IMR-90 (cell line): ENCODE measurements at regions not wholly inside any gene's neighbourhood (a gene's known extent, or its start where the extent isn't known, plus 50 kb on each side); places are given as distances from the start of the nearest gene placed in this dataset.

ENCODE experiments used
- ATAC-seq: fragments of 200-7000 bp; cut with Tn5 transposase; 2 replicates; pipeline ENCODE4 v1.9.1; 2020; ENCODE audit warnings: low read depth, mild to moderate bottlenecking, moderate library complexity
- BruUV-seq: library from RNA; stranded (reverse); fragments of 400-500 nt; replicated peaks from 2 replicates; lab custom pipeline; 2021; lab: Mats Ljungman, UMichigan
- CTCF ChIA-PET: fragments of 300-600 bp; formaldehyde crosslinking; extraction: SDS; loops from one replicate; lab custom pipeline; 2021; ENCODE audit warnings: antibody characterized with exemption; lab: Yijun Ruan, JAX
- POLR2A ChIA-PET: fragments of 300-600 bp; sonication (Branson Sonifier 250); formaldehyde crosslinking; loops from one replicate; lab custom pipeline; 2022; ENCODE audit warnings: antibody characterized with exemption; ENCODE audit not compliant: unreplicated experiment; lab: Charles Lee
- DNase-seq: peaks from one replicate; pipeline ENCODE4 v3.0.0; 2013
- H2AFZ ChIP-seq: replicated peaks from 2 replicates; pipeline ENCODE3; 2013; ENCODE audit warnings: low read length, mild to moderate bottlenecking; ENCODE audit not compliant: poor library complexity
- H2AK5ac ChIP-seq: 2 replicates; pipeline ENCODE4 v1.6.1; 2013; ENCODE audit warnings: low read depth, low read length, inconsistent platforms
- H2AK9ac ChIP-seq: replicated peaks from 2 replicates; pipeline ENCODE3; 2013; ENCODE audit warnings: mild to moderate bottlenecking, low read depth, low read length, moderate library complexity; ENCODE audit not compliant: poor library complexity
- H2BK120ac ChIP-seq: 2 replicates; pipeline ENCODE4 v1.6.1; 2013; ENCODE audit warnings: low read depth, low read length, inconsistent platforms
- H2BK15ac ChIP-seq: 3 replicates; pipeline ENCODE4 v1.6.1; 2013; ENCODE audit warnings: low read depth, low read length, inconsistent platforms
- H2BK20ac ChIP-seq: 2 replicates; pipeline ENCODE4 v1.6.1; 2013; ENCODE audit warnings: low read depth, mild to moderate bottlenecking, inconsistent platforms, low read length, moderate library complexity
- H2BK5ac ChIP-seq: 2 replicates; pipeline ENCODE4 v1.6.1; 2013; ENCODE audit warnings: mild to moderate bottlenecking, low read depth, low read length, inconsistent platforms; ENCODE audit not compliant: poor library complexity, severe bottlenecking
- H3K14ac ChIP-seq: replicated peaks from 2 replicates; pipeline ENCODE4 v1.6.1; 2013; ENCODE audit warnings: low read depth, low read length, inconsistent platforms
- H3K18ac ChIP-seq: 2 replicates; pipeline ENCODE4 v1.6.1; 2013; ENCODE audit warnings: low read depth, low read length, control low read depth
- H3K23ac ChIP-seq: 2 replicates; pipeline ENCODE4 v1.6.1; 2013; ENCODE audit warnings: low read depth, low read length, inconsistent platforms
- H3K27ac ChIP-seq: 2 replicates; pipeline ENCODE4 v1.5.1; 2013; ENCODE audit warnings: mild to moderate bottlenecking, control low read depth, low read length; ENCODE audit not compliant: insufficient read depth
- H3K27me3 ChIP-seq: 2 replicates; pipeline ENCODE4 v1.6.1; 2013; ENCODE audit warnings: low read length; ENCODE audit not compliant: control insufficient read depth, insufficient read depth
- H3K36me3 ChIP-seq: 2 replicates; pipeline ENCODE4 v1.6.1; 2013; ENCODE audit warnings: low read length, mixed read lengths; ENCODE audit not compliant: control insufficient read depth, insufficient read depth
- H3K4ac ChIP-seq: 2 replicates; pipeline ENCODE4 v1.6.1; 2013; ENCODE audit warnings: low read depth, low read length, inconsistent platforms
- H3K4me1 ChIP-seq: 2 replicates; pipeline ENCODE4 v1.6.1; 2013; ENCODE audit warnings: low read length, mixed read lengths; ENCODE audit not compliant: control insufficient read depth, insufficient read depth
- H3K4me2 ChIP-seq: 2 replicates; pipeline ENCODE4 v1.6.1; 2013; ENCODE audit warnings: low read depth, mild to moderate bottlenecking, control low read depth, low read length, moderate library complexity
- H3K4me3 ChIP-seq: 2 replicates; pipeline ENCODE4 v1.5.1; 2013; ENCODE audit warnings: low read depth, mild to moderate bottlenecking, control low read depth, low read length, moderate library complexity; ENCODE audit not compliant: insufficient read depth
- H3K56ac ChIP-seq: 2 replicates; pipeline ENCODE4 v1.6.1; 2013; ENCODE audit warnings: low read length, inconsistent platforms; ENCODE audit not compliant: insufficient read depth; ENCODE audit errors: extremely low read depth
- H3K79me1 ChIP-seq, 2 experiments: 2 replicates each; pipeline ENCODE4 v1.6.1; 2013; ENCODE audit warnings: low read length in 2 of 2, inconsistent platforms in 1 of 2, low read depth in 1 of 2
- H3K9ac ChIP-seq: 2 replicates; pipeline ENCODE4 v1.6.1; 2013; ENCODE audit warnings: low read depth, low read length, control low read depth
- H3K9me1 ChIP-seq: 2 replicates; pipeline ENCODE4 v1.6.1; 2013; ENCODE audit warnings: low read length, inconsistent platforms; ENCODE audit not compliant: insufficient read depth
- H3K9me3 ChIP-seq: 2 replicates; pipeline ENCODE4 v1.6.1; 2013; ENCODE audit warnings: low read length; ENCODE audit not compliant: control insufficient read depth, insufficient read depth
- H4K20me1 ChIP-seq: 2 replicates; pipeline ENCODE4 v1.6.1; 2013; ENCODE audit warnings: low read length, inconsistent platforms; ENCODE audit not compliant: insufficient read depth
- H4K5ac ChIP-seq: 2 replicates; pipeline ENCODE4 v1.6.1; 2013; ENCODE audit warnings: mild to moderate bottlenecking, low read depth, low read length, control low read depth
- H4K8ac ChIP-seq, 2 experiments: 2 replicates each; pipeline ENCODE4 v1.6.1; 2013; ENCODE audit warnings: low read depth in 2 of 2, low read length in 2 of 2, control low read depth in 1 of 2, inconsistent platforms in 1 of 2
- H4K91ac ChIP-seq: 2 replicates; pipeline ENCODE4 v1.6.1; 2013; ENCODE audit warnings: low read depth, low read length, inconsistent platforms; ENCODE audit not compliant: insufficient read depth
- BHLHE40 ChIP-seq: fragments of 150-350 bp; IDR thresholded peaks from 2 replicates; pipeline ENCODE4 v1.6.1; 2016; ENCODE audit warnings: mild to moderate bottlenecking, low read depth, low read length
- CEBPB ChIP-seq: IDR thresholded peaks from 2 replicates; pipeline ENCODE4 v1.6.1; 2012; ENCODE audit warnings: low read depth, low read length, improper control_type of control experiment
- CHD1 ChIP-seq: IDR thresholded peaks from 2 replicates; pipeline ENCODE4 v1.6.1; 2012; ENCODE audit warnings: low read depth, low read length, improper control_type of control experiment
- FOS ChIP-seq: fragments of 150-350 bp; IDR thresholded peaks from 2 replicates; pipeline ENCODE4 v1.6.1; 2016; ENCODE audit warnings: low read depth, low read length
- MAFK ChIP-seq: IDR thresholded peaks from 2 replicates; pipeline ENCODE4 v1.6.1; 2012; ENCODE audit warnings: low read depth, low read length, improper control_type of control experiment
- MXI1 ChIP-seq: IDR thresholded peaks from 2 replicates; pipeline ENCODE4 v1.6.1; 2012; ENCODE audit warnings: low read depth, mild to moderate bottlenecking, low read length, moderate library complexity, borderline replicate concordance
- RFX5 ChIP-seq: IDR thresholded peaks from 2 replicates; pipeline ENCODE4 v1.8.0; 2012; ENCODE audit warnings: low read depth, mild to moderate bottlenecking, low read length, moderate library complexity
- dilution Hi-C: fragments of 300-500 bp; cut with HindIII; formaldehyde crosslinking; loops from one replicate; pipeline ENCODE4 v1.14.3; 2018; ENCODE audit warnings: low sequenced_read_pairs; ENCODE audit not compliant: unreplicated experiment
- in situ Hi-C: fragments of 300-500 bp; cut with MboI; formaldehyde crosslinking; loops from 3 replicates; pipeline ENCODE4 v1.14.3; 2019; ENCODE audit warnings: low sequenced_read_pairs, inconsistent platforms, mixed read lengths
- intact Hi-C: fragments of 100-400 bp; cut with micrococcal nuclease; formaldehyde crosslinking; loops from 2 replicates; pipeline ENCODE4 v1.10.0; 2022
- TF ChIP-seq, protein P1 (sequence below): fragments of 150-350 bp; IDR thresholded peaks from 2 replicates; pipeline ENCODE4 v1.6.1; 2017; ENCODE audit warnings: mild to moderate bottlenecking, antibody characterized with exemption, low read length, low read depth

DNA sequence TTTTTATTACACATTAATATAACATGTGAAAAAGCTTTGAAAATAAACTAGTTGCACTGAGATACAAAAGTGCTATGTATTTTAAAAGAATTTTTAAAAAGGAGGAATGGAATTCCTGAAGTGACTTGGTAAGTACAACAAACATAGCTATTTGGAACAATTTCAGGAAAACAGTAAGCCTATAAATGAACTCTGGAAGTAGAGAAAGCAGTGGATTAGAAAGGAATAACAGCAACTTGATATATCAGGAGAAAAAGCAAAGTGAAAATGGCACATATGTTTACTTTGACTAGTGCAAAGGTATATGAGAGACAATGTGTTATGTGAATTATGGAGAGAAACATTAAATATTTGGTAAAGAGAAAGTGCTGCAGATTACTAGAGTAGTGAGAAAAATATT, 811.7 kb downstream of the C12orf50 start:
- ATAC-seq, result peak; percentile 42; the same call in 1 of the 2 replicates
- dilution Hi-C loops (no loop called here), intact Hi-C loops (loop anchor here (5.0 kb wide), 1 partner anchor 150 kb away; no protein-coding TSS in a partner anchor), in situ Hi-C loops (no loop called here)
- H3K9me3 ChIP-seq, result no peaks in the 10 kb centered on the region
- H4K20me1 ChIP-seq, result no peaks in the 10 kb centered on the region
- H3K9ac ChIP-seq, result no peak overlapping the region
- no peak overlapping the region for H4K8ac ChIP-seq
- ChIA-PET CTCF (no interaction called here), POLR2A (no interaction called here)
- H3K4me3 ChIP-seq, result no peak overlapping the region
- no peak overlapping the region for H3K4ac ChIP-seq
- H3K4me2 ChIP-seq, result peak overlapping the region; percentile 13; the same call in 1 of the 2 replicates
- H2BK120ac ChIP-seq, result no peak overlapping the region
- no peak overlapping the region for H3K56ac ChIP-seq
- no peak overlapping the region for H4K91ac ChIP-seq
- no peak overlapping the region for H2BK15ac ChIP-seq
- no peak overlapping the region for H4K5ac ChIP-seq
- no peak overlapping the region for H2BK20ac ChIP-seq
- no peaks in the 10 kb centered on the region for H3K4me1 ChIP-seq
- no peak overlapping the region for H2AFZ ChIP-seq
- no peak overlapping the region for H2BK5ac ChIP-seq
- H3K36me3 ChIP-seq, result no peaks in the 10 kb centered on the region
- no peak overlapping the region for H3K14ac ChIP-seq
- H2AK5ac ChIP-seq, result no peak overlapping the region
- no peak overlapping the region for H2AK9ac ChIP-seq
- peak; percentile 22 for DNase-seq
- no TSS peak for BruUV-seq
- H3K79me1 ChIP-seq, result no peaks in the 10 kb centered on the region
- no peaks in the 10 kb centered on the region for H3K27me3 ChIP-seq
- H3K9me1 ChIP-seq, result no peaks in the 10 kb centered on the region
- no peak overlapping the region for H3K27ac ChIP-seq
- TF ChIP-seq FOS (no peak), BHLHE40 (no peak), MAFK (no peak), MXI1 (no peak), RFX5 (no peak), CEBPB (no peak), CHD1 (no peak)
- TF ChIP-seq, protein P1, sequence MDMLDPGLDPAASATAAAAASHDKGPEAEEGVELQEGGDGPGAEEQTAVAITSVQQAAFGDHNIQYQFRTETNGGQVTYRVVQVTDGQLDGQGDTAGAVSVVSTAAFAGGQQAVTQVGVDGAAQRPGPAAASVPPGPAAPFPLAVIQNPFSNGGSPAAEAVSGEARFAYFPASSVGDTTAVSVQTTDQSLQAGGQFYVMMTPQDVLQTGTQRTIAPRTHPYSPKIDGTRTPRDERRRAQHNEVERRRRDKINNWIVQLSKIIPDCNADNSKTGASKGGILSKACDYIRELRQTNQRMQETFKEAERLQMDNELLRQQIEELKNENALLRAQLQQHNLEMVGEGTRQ, result no peak
- no peak overlapping the region for H3K23ac ChIP-seq
- H3K18ac ChIP-seq, result no peak overlapping the region
